Tongue (tissue), 1 donor: ENCODE measurements at regions not wholly inside any gene's neighbourhood (a gene's known extent, or its start where the extent isn't known, plus 50 kb on each side); places are given as distances from the start of the nearest gene placed in this dataset.
"Not testable (repeated sequence)": the region's sequence is repeated elsewhere in the genome, so short reads cannot be mapped to it uniquely, and the experiment has no call there.

ENCODE experiments used
- DNase-seq: peaks from one replicate; pipeline ENCODE4 v3.0.0-alpha.2; 2015

- no peak for DNase-seq
Observed at GRCh38 chr2:138319616-138320015, 182.0 kb upstream of the SPOPL start.

DNA sequence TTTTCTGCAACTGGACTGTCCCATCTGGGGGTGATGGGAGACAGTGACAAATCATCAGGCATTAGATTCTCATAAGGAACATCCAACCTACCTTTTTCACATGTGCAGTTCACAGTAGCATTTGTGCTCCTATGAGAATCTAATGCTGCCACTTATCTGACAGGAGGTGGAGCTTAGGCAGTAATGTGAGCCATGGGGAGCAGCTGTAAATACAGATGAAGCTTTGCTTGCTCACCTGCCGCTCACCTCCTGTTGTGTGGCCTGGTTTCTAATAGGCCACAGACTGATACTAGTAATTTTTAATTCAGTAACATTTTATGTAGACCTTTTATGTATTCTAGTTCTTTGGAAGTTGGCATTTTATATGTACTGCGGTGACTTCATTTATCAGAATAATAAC, 180.1 kb upstream of the SPOPL start:
- no peak for DNase-seq

DNA sequence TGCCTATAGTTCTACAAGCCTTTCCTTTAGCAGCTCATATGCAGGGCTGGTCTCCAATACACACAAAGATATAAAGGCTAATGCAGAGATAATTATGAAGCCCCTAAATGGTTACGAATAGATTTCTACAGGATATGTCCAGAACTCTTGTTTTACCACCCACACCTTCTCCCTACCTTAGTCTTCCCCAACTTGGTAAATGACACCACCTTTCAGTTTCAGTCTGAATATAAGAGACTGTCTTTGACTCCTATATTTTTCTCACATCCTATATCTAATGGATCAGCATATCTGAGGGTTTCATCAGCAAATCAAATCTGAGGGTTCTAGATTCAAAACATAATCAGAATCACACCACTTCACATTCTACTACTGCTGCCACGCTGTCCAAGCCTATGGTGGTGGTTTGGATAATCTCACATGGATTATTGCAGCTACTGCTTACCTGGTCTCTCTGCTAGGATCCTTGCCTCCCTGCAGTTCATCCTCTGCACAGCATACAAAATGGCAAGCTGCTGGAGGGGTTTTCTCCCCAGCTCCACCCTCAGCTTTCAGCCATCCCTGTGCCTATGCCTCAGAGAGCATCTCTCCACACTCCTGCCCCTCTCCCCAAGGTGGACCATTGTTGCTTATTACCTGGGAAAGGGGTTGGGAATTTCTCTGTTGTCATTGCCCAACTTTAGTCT, 178.0 kb upstream of the SPOPL start:
- no peak for DNase-seq

DNA sequence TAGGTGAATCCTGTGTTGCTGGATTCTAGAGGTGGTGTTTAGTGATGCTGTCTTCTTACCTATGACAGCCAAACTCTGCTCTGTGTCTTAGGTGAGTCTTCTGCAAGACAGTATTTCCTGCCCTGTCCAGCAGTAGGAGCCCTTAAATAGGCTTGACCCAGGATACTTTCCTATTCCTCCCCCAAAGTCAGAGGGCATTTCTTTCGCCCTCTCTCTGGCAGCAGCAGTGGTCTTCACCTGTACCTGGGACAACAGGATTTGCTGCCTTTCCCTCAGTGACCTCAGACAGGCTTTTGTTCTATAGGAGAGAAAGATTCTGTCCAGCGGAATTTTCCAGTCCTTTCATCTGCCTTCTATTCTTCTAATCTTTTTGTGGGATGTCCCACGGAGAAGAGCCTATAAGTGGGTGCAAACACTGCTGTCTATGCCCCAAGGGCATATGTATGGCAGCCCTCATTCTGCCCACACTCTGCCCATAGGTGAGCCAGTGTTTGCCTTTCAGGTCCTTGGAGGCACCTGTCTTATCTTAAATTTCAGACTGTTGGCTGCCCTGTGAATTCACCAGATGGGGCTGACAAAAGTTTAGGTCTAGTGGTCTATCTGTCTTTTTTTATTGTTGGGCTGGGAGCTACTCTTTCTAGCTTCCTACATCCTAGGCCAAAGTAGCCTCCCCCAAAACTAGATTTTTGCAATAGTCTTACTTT, 177.3 kb upstream of the SPOPL start:
- DNase-seq: no peak

GRCh38 chr2:138327967-138328366, 173.6 kb upstream of the SPOPL start:
- DNase-seq: no peak

- DNase-seq: no peak
Observed at GRCh38 chr2:138329162-138329561, 172.4 kb upstream of the SPOPL start.

GRCh38 chr2:138329591-138329990, 172.0 kb upstream of the SPOPL start:
- no peak for DNase-seq

- DNase-seq: no peak
Observed at GRCh38 chr2:138333121-138333520, 168.4 kb upstream of the SPOPL start.

- DNase-seq: no peak
Observed at GRCh38 chr2:138333677-138334076, 167.9 kb upstream of the SPOPL start.

DNA sequence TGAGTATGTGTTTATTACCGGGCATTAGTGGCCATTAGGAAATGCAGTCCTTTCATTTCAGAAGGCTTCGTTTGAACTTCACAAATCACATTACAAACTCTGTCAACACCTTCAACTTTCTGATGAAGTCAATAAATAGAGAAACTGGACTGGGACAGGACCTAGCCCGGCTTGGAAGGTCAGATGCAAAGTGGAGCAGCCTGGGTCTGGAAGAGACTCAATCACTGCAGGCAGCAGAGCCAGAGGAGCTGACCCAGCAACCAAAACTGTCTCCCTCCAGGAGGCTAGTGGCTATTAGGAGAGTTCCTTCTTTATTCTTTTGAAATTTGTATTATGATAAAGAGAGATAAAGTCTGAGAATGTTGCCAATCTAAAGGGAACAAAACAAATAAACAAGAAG, 167.2 kb upstream of the SPOPL start:
- DNase-seq: no peak

DNA sequence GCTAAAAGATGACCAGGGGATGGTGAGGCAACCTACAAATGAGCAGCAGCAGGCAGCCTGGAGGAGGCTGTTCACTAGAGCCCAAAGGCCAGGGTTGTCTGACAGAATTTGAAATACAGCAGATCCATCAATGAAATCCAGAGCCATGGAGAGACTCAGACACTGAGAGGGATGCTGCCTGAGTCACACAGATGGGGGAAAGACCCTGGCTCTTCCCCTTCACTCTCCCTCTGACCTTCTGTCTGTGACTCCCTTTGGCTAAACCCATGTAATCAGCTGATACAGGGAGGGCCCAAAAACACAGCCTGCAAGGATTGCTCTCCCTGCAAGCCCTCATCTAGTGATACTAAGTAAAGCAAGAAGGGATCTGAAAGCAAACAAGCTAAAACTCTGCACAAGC, 166.5 kb upstream of the SPOPL start:
- DNase-seq: no peak

DNA sequence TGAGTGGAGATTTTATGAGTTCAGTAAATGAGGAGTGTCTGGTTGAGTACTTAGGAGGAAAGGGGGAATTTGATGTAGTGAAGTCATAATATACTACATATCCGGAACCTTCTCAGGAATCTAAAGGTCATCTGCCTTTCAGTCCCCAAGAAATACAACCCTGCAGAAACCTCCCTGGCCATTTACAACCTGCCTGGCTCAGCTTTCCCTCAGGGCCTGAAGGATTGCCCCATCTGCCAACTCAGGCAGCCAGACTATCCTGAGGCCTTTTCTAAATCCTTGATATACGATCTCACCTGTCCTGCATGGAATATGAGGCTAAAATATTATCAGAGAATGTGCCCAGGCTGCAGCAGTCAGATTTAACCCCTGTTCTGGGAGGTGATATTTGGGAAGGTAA, 165.4 kb upstream of the SPOPL start:
- DNase-seq: no peak

- no peak for DNase-seq
Observed at GRCh38 chr2:138355244-138355643, 146.3 kb upstream of the SPOPL start.

GRCh38 chr2:138356178-138356577, 145.4 kb upstream of the SPOPL start:
- DNase-seq: peak; percentile 5

GRCh38 chr2:138359532-138359931, 142.0 kb upstream of the SPOPL start:
- DNase-seq: no peak

- DNase-seq: no peak
Observed at GRCh38 chr2:138364554-138365162, 136.9 kb upstream of the SPOPL start.

DNA sequence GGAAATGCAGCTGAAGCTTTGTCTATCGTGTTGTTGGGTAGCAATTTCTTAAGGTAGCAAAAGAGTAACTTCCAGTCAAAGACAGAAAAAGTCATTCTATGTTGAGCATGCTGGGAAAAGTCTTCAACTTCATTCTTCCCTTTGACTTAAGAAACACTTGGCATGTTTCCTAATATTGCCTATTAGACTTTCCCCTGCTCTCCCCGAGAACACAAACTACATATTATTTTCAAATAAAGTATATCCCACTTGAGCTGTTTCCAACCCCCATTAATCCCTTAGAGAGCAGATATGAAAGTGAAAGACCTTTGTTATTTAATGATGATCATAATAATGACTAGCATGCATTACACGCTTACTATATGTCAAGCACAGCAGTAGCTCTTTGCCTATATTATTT, 136.0 kb upstream of the SPOPL start:
- no peak for DNase-seq

- DNase-seq: no peak
Observed at GRCh38 chr2:138369856-138370255, 131.7 kb upstream of the SPOPL start.

GRCh38 chr2:138373993-138374408, 127.6 kb upstream of the SPOPL start:
- DNase-seq: peak; percentile 65

DNA sequence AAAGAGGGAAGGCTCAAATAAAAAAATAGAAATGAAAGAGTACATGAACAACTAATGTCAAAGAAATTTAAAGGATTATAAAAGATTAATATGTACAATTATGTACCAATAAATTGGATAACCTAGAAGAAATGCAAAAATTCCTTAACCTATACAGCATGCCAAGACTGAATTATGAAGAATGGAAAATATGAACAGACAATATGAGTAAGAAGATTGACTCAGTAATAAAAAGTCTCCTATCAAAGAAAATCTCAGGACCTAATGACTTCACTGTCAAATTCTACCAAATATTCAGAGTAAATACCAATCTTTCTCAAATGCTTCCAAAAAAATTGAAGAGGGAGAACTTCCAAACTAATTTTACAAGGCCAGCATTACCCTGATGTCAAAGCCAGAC, 120.2 kb upstream of the SPOPL start:
- DNase-seq: no peak

- DNase-seq: no peak
Observed at GRCh38 chr2:138382672-138383071, 118.9 kb upstream of the SPOPL start.

- DNase-seq: not testable (repeated sequence)
Observed at GRCh38 chr2:138386191-138386590, 115.4 kb upstream of the SPOPL start.

DNA sequence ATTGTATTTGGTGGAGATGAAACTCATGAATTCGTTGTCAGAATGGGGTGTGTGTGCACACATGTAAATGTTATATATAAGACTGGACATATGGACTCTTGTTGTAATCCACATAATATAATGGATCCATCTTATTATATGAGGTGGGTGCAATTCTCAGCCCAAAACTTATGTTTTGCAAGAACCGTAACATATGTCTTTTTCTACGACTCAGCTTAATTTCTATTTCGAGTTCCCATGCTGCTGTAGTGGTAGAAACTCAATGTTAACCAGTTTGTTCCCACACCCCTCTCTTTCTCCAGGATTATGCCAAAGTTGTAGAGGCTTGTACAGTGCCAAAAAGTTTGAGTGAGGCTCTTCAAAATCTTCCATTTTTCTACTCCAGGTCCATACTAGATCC, 112.5 kb upstream of the SPOPL start:
- DNase-seq: no peak
